ENCODE measurements at regions not wholly inside any gene's neighbourhood (a gene's known extent, or its start where the extent isn't known, plus 50 kb on each side); places are given as distances from the start of the nearest gene placed in this dataset.

GRCh38 chr7:136687693-136688322, 180.6 kb upstream of the CHRM2 start:
- no peaks in the 10 kb centered on the region for H3K36me3 ChIP-seq (ENCODE audit: control insufficient read depth in 3 of 3, insufficient read depth in 2 of 3, low read depth in 1 of 3, low read length in 3 of 3)
- DNase-seq (no peak), FAIRE-seq (no peak)
- no peak overlapping the region for H3K27ac ChIP-seq (ENCODE audit: low read depth in 1 of 3, low read length in 2 of 3)
- H3K27me3 ChIP-seq (ENCODE audit: control insufficient read depth in 3 of 3, insufficient read depth in 3 of 3, low read length in 3 of 3) = no peaks in the 10 kb centered on the region
- H3K4me1 ChIP-seq (ENCODE audit: control insufficient read depth in 3 of 3, insufficient read depth in 2 of 3, low read depth in 1 of 3, low read length in 2 of 3) = no peaks in the 10 kb centered on the region
- H3K4me3 ChIP-seq (ENCODE audit: low read depth in 1 of 3, low read length in 3 of 3) = no peak overlapping the region
- no peaks in the 10 kb centered on the region for H3K9me3 ChIP-seq (ENCODE audit: control insufficient read depth in 2 of 2, insufficient read depth in 1 of 2, low read depth in 1 of 2, low read length in 1 of 2)
- 60 to 66% (median 66%) methylated on average over 2 of the region's 2 CpGs for WGBS, 3 donors

DNA sequence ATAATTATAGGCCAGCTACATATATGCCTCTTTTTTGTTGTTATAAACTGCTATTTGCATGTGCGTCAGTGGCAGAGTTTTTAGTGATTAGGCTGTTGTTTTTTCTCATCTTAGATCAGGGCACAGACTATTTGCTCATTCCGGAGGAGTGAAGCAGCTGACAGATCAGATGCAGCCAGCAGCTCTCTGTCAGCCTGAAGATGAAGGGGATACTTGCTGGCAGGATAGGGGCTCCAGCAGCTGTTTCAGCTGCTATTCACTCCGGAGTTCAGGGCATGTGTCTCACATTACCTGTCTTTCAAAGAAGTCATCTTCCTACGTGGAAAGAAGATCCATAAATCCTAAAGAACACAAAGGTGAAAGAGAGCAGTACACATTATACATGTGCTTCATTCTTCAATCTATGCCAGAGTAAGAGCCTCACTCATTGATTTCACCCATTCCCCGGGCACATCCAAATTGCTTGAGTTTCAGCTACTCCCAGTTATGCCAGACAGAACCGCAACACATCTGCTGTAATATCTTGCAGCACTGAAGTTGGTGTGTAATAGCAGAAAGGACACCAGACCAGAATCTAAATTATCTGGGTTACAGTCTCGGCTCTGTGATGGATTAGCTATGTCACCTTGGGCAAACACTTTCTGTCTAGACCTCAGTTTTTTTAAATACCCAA, 182.8 kb upstream of the CHRM2 start:
- no peak overlapping the region for H3K27ac ChIP-seq (ENCODE audit: low read depth in 1 of 3, low read length in 2 of 3)
- DNase-seq (no peak), FAIRE-seq (no peak)
- H3K9me3 ChIP-seq (ENCODE audit: control insufficient read depth in 2 of 2, insufficient read depth in 1 of 2, low read depth in 1 of 2, low read length in 1 of 2) = no peaks in the 10 kb centered on the region
- H3K4me1 ChIP-seq (ENCODE audit: control insufficient read depth in 3 of 3, insufficient read depth in 2 of 3, low read depth in 1 of 3, low read length in 2 of 3) = no peaks in the 10 kb centered on the region
- H3K4me3 ChIP-seq (ENCODE audit: low read depth in 1 of 3, low read length in 3 of 3) = no peak overlapping the region
- WGBS, 3 donors = 29 to 50% (median 35%) methylated on average over 7 of the region's 7 CpGs
- H3K36me3 ChIP-seq (ENCODE audit: control insufficient read depth in 3 of 3, insufficient read depth in 2 of 3, low read depth in 1 of 3, low read length in 3 of 3) = no peaks in the 10 kb centered on the region
- no peaks in the 10 kb centered on the region for H3K27me3 ChIP-seq (ENCODE audit: control insufficient read depth in 3 of 3, insufficient read depth in 3 of 3, low read length in 3 of 3)

- 70 to 76% (median 71%) methylated on average over 9 of the region's 9 CpGs for WGBS, 3 donors
- no peaks in the 10 kb centered on the region for H3K27me3 ChIP-seq (ENCODE audit: control insufficient read depth in 3 of 3, insufficient read depth in 3 of 3, low read length in 3 of 3)
- no peak overlapping the region for H3K4me3 ChIP-seq (ENCODE audit: low read depth in 1 of 3, low read length in 3 of 3)
- DNase-seq (no peak), FAIRE-seq (no peak)
- no peak overlapping the region for H3K27ac ChIP-seq (ENCODE audit: low read depth in 1 of 3, low read length in 2 of 3)
- H3K36me3 ChIP-seq (ENCODE audit: control insufficient read depth in 3 of 3, insufficient read depth in 2 of 3, low read depth in 1 of 3, low read length in 3 of 3) = no peaks in the 10 kb centered on the region
- peaks cover 0 to 15% of the 10 kb centered on the region in 2 donors for H3K9me3 ChIP-seq (ENCODE audit: control insufficient read depth in 2 of 2, insufficient read depth in 1 of 2, low read depth in 1 of 2, low read length in 1 of 2)
- H3K4me1 ChIP-seq (ENCODE audit: control insufficient read depth in 3 of 3, insufficient read depth in 2 of 3, low read depth in 1 of 3, low read length in 2 of 3) = no peaks in the 10 kb centered on the region
Observed at GRCh38 chr7:136677471-136678365, 190.7 kb upstream of the CHRM2 start.

DNA sequence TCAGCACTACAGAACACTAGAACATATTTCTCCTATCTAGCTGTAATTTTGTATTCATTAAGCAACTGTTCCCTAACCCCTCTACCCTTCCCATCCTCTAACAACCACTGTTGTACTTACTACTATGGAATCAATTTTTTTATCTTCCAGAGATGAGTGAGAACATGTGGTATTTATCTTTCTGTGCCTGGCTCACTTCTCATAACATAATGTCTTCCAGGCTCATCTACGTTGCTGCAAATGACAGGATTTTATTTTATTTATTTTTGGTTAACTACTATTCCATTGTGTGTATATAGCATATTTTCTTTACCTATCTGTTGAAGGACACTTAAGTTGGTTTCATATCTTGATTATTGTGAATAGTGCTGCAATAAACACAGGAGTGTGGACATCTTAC, 200.9 kb upstream of the CHRM2 start:
- Histone ChIP-seq H3K27me3 (ENCODE audit: control insufficient read depth in 3 of 3, insufficient read depth in 3 of 3, low read length in 3 of 3) (no peaks in the 10 kb centered on the region), H3K4me1 (ENCODE audit: control insufficient read depth in 3 of 3, insufficient read depth in 2 of 3, low read depth in 1 of 3, low read length in 2 of 3) (no peaks in the 10 kb centered on the region), H3K9me3 (ENCODE audit: control insufficient read depth in 2 of 2, insufficient read depth in 1 of 2, low read depth in 1 of 2, low read length in 1 of 2) (peaks cover 2 to 4% of the 10 kb centered on the region in 2 donors), H3K4me3 (ENCODE audit: low read depth in 1 of 3, low read length in 3 of 3) (no peak overlapping the region), H3K36me3 (ENCODE audit: control insufficient read depth in 3 of 3, insufficient read depth in 2 of 3, low read depth in 1 of 3, low read length in 3 of 3) (no peaks in the 10 kb centered on the region), H3K27ac (ENCODE audit: low read depth in 1 of 3, low read length in 2 of 3) (no peak overlapping the region)
- WGBS, 3 donors = 38 to 59% (median 45%) methylated on average over 1 of the region's 1 CpG
- no peak for FAIRE-seq
- DNase-seq = no peak

- Histone ChIP-seq H3K9me3 (ENCODE audit: control insufficient read depth in 2 of 2, insufficient read depth in 1 of 2, low read depth in 1 of 2, low read length in 1 of 2) (no peaks in the 10 kb centered on the region), H3K27me3 (ENCODE audit: control insufficient read depth in 3 of 3, insufficient read depth in 3 of 3, low read length in 3 of 3) (no peaks in the 10 kb centered on the region), H3K4me1 (ENCODE audit: control insufficient read depth in 3 of 3, insufficient read depth in 2 of 3, low read depth in 1 of 3, low read length in 2 of 3) (no peaks in the 10 kb centered on the region), H3K36me3 (ENCODE audit: control insufficient read depth in 3 of 3, insufficient read depth in 2 of 3, low read depth in 1 of 3, low read length in 3 of 3) (no peaks in the 10 kb centered on the region), H3K4me3 (ENCODE audit: low read depth in 1 of 3, low read length in 3 of 3) (no peak overlapping the region), H3K27ac (ENCODE audit: low read depth in 1 of 3, low read length in 2 of 3) (no peak overlapping the region)
- DNase-seq (no peak), FAIRE-seq (no peak)
- WGBS, 3 donors = 40 to 53% (median 49%) methylated on average over 5 of the region's 5 CpGs
Observed at GRCh38 chr7:136665878-136666509, 202.5 kb upstream of the CHRM2 start.

GRCh38 chr7:136664537-136664936, 203.9 kb upstream of the CHRM2 start:
- Histone ChIP-seq H3K27me3 (ENCODE audit: control insufficient read depth in 3 of 3, insufficient read depth in 3 of 3, low read length in 3 of 3) (no peaks in the 10 kb centered on the region), H3K4me3 (ENCODE audit: low read depth in 1 of 3, low read length in 3 of 3) (no peak overlapping the region), H3K27ac (ENCODE audit: low read depth in 1 of 3, low read length in 2 of 3) (no peak overlapping the region), H3K36me3 (ENCODE audit: control insufficient read depth in 3 of 3, insufficient read depth in 2 of 3, low read depth in 1 of 3, low read length in 3 of 3) (no peaks in the 10 kb centered on the region), H3K9me3 (ENCODE audit: control insufficient read depth in 2 of 2, insufficient read depth in 1 of 2, low read depth in 1 of 2, low read length in 1 of 2) (no peaks in the 10 kb centered on the region), H3K4me1 (ENCODE audit: control insufficient read depth in 3 of 3, insufficient read depth in 2 of 3, low read depth in 1 of 3, low read length in 2 of 3) (no peaks in the 10 kb centered on the region)
- no peak for DNase-seq
- no peak for FAIRE-seq
- 25 to 46% (median 29%) methylated on average over 1 of the region's 1 CpG for WGBS, 3 donors

GRCh38 chr7:136657482-136657921, 210.9 kb upstream of the CHRM2 start:
- DNase-seq (no peak), FAIRE-seq (no peak)
- no peaks in the 10 kb centered on the region for H3K27me3 ChIP-seq (ENCODE audit: control insufficient read depth in 3 of 3, insufficient read depth in 3 of 3, low read length in 3 of 3)
- H3K27ac ChIP-seq (ENCODE audit: low read depth in 1 of 3, low read length in 2 of 3) = no peak overlapping the region
- no peak overlapping the region for H3K4me3 ChIP-seq (ENCODE audit: low read depth in 1 of 3, low read length in 3 of 3)
- WGBS, 3 donors = 44 to 48% (median 47%) methylated on average over 2 of the region's 2 CpGs
- H3K36me3 ChIP-seq (ENCODE audit: control insufficient read depth in 3 of 3, insufficient read depth in 2 of 3, low read depth in 1 of 3, low read length in 3 of 3) = no peaks in the 10 kb centered on the region
- no peaks in the 10 kb centered on the region for H3K9me3 ChIP-seq (ENCODE audit: control insufficient read depth in 2 of 2, insufficient read depth in 1 of 2, low read depth in 1 of 2, low read length in 1 of 2)
- no peaks in the 10 kb centered on the region for H3K4me1 ChIP-seq (ENCODE audit: control insufficient read depth in 3 of 3, insufficient read depth in 2 of 3, low read depth in 1 of 3, low read length in 2 of 3)

DNA sequence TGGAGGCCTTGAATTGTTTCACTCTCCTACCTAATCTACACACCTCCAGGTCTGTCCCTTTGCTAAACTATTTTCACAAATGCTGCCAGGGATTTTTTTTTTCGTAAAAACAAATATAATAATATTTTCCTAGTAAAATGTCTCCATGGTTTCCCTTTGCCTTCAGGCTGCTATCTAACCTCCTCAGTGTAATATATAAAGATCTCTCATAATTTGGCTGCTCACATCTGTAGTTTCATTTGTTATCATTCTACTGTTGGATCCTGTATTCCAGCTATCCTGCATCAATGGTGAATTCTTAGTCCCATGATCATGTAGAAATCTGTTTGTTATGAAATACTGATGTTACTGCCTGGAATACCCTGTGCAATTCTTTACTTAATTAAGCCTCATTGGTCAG, 211.9 kb upstream of the CHRM2 start:
- Histone ChIP-seq H3K27ac (ENCODE audit: low read depth in 1 of 3, low read length in 2 of 3) (no peak overlapping the region), H3K4me1 (ENCODE audit: control insufficient read depth in 3 of 3, insufficient read depth in 2 of 3, low read depth in 1 of 3, low read length in 2 of 3) (no peaks in the 10 kb centered on the region), H3K9me3 (ENCODE audit: control insufficient read depth in 2 of 2, insufficient read depth in 1 of 2, low read depth in 1 of 2, low read length in 1 of 2) (no peaks in the 10 kb centered on the region), H3K36me3 (ENCODE audit: control insufficient read depth in 3 of 3, insufficient read depth in 2 of 3, low read depth in 1 of 3, low read length in 3 of 3) (no peaks in the 10 kb centered on the region), H3K27me3 (ENCODE audit: control insufficient read depth in 3 of 3, insufficient read depth in 3 of 3, low read length in 3 of 3) (no peaks in the 10 kb centered on the region), H3K4me3 (ENCODE audit: low read depth in 1 of 3, low read length in 3 of 3) (no peak overlapping the region)
- WGBS, 3 donors = 85 to 91% (median 88%) methylated on average over 1 of the region's 1 CpG
- FAIRE-seq = no peak
- no peak for DNase-seq

Data from small intestine (tissue), 7 donors.